ENCODE measurements at regions not wholly inside any gene's neighbourhood (a gene's known extent, or its start where the extent isn't known, plus 50 kb on each side); places are given as distances from the start of the nearest gene placed in this dataset.

DNA sequence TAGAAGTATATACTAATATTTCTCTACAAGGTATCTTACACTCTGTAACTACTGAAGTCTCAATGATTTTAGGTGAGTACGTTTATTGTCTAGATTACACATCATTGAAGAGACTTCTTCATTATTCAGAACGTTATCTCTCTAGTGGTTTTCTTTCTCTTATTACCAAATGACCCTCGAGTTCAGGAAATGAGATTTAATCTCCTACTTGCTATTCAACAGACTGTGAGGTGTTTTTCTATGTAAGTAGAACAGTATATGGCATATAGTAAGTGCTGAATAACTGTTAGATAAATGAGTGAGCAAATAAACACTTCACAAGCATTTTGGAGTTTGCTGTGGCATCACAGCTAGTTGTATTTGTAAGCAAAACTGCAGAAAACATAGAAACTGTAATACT, 947.2 kb upstream of the SLC39A10 start (continued):
- no peak for TF ChIP-seq MEIS1 (CRISPR knock-in tag; IDR thresholded peaks at IDR 0.05; ENCODE audit: borderline replicate concordance)
- TF ChIP-seq ZNF571 (tag by site-specific recombination; IDR thresholded peaks at IDR 0.05), result no peak
- TF ChIP-seq ZNF529 (tag by site-specific recombination; IDR thresholded peaks at IDR 0.05; ENCODE audit: insufficient replicate concordance), result no peak
- no peak for TF ChIP-seq ZSCAN5A (tag by site-specific recombination; IDR thresholded peaks at IDR 0.05)
- no peak for TF ChIP-seq ZBTB7A (tag by site-specific recombination; IDR thresholded peaks at IDR 0.05; ENCODE audit: low read depth)
- no peak for TF ChIP-seq ZBTB21 (tag by site-specific recombination; IDR thresholded peaks at IDR 0.05)
- no peak for TF ChIP-seq GFI1B (tag by site-specific recombination; IDR thresholded peaks at IDR 0.05)

DNA sequence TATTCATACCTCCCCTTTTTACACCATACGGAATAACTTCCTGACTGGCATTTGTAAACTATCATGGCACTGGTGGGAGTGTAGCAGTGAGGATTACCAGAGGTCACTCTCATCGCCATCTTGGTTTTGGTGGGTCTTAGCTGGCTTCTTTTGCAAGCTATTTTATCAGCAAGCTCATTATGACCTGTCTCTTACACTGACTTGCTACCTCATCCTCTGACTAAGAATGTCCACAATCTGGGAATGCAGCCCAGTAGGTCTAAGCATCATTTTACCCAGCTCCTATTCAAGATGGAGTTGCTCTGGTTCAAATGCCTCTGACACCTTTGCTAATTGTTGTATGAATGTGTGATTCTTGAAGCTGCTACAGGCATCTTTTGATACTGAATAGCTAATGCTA, 950.8 kb upstream of the SLC39A10 start:
- CTCF ChIA-PET, result interaction anchor here (0.5 kb wide), 1 partner anchor 1657 kb away, joined by 4 read pairs; no protein-coding TSS in a partner anchor
- Histone ChIP-seq H3K9me3 (ENCODE audit: control insufficient read depth, insufficient read depth, low read depth, low read length) (no peaks in the 10 kb centered on the region), H3K27ac (ENCODE audit: extremely low read depth, low read depth, low read length) (no peak overlapping the region), H3K36me3 (ENCODE audit: control insufficient read depth in 2 of 2, insufficient read depth in 1 of 2, low read length in 2 of 2) (no peaks in the 10 kb centered on the region), H3K4me3 (ENCODE audit: low read depth, low read length) (no peak overlapping the region), H3K4me1 (ENCODE audit: control insufficient read depth, insufficient read depth, low read length) (no peaks in the 10 kb centered on the region)
- TF ChIP-seq, protein P1, sequence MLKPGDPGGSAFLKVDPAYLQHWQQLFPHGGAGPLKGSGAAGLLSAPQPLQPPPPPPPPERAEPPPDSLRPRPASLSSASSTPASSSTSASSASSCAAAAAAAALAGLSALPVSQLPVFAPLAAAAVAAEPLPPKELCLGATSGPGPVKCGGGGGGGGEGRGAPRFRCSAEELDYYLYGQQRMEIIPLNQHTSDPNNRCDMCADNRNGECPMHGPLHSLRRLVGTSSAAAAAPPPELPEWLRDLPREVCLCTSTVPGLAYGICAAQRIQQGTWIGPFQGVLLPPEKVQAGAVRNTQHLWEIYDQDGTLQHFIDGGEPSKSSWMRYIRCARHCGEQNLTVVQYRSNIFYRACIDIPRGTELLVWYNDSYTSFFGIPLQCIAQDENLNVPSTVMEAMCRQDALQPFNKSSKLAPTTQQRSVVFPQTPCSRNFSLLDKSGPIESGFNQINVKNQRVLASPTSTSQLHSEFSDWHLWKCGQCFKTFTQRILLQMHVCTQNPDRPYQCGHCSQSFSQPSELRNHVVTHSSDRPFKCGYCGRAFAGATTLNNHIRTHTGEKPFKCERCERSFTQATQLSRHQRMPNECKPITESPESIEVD (tag by site-specific recombination; IDR thresholded peaks at IDR 0.05), result no peak
- TF ChIP-seq ZNF843 (tag by site-specific recombination; IDR thresholded peaks at IDR 0.05) (no peak), SALL2 (tag by site-specific recombination; IDR thresholded peaks at IDR 0.05; ENCODE audit: borderline replicate concordance) (no peak), ZNF19 (tag by site-specific recombination; IDR thresholded peaks at IDR 0.05; ENCODE audit: low read depth) (no peak), RBAK (tag by site-specific recombination; IDR thresholded peaks at IDR 0.05) (no peak), HIC1 (tag by site-specific recombination; IDR thresholded peaks at IDR 0.05) (no peak), ZSCAN18 (tag by site-specific recombination; IDR thresholded peaks at IDR 0.05) (no peak), ZNF280D (tag by site-specific recombination; IDR thresholded peaks at IDR 0.05) (no peak), BCL11A (tag by site-specific recombination; IDR thresholded peaks at IDR 0.05; ENCODE audit: low read depth) (no peak), ZNF366 (tag by site-specific recombination; conservative IDR thresholded peaks at IDR 0.05) (no peak), ZNF239 (tag by site-specific recombination; IDR thresholded peaks at IDR 0.05) (no peak), MYNN (tag by site-specific recombination; IDR thresholded peaks at IDR 0.05; ENCODE audit: borderline replicate concordance) (no peak)
- TF ChIP-seq, protein P2, sequence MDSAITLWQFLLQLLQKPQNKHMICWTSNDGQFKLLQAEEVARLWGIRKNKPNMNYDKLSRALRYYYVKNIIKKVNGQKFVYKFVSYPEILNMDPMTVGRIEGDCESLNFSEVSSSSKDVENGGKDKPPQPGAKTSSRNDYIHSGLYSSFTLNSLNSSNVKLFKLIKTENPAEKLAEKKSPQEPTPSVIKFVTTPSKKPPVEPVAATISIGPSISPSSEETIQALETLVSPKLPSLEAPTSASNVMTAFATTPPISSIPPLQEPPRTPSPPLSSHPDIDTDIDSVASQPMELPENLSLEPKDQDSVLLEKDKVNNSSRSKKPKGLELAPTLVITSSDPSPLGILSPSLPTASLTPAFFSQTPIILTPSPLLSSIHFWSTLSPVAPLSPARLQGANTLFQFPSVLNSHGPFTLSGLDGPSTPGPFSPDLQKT (IDR thresholded peaks at IDR 0.05; ENCODE audit: borderline replicate concordance, low read depth, low read length), result no peak
- TF ChIP-seq, protein P3, sequence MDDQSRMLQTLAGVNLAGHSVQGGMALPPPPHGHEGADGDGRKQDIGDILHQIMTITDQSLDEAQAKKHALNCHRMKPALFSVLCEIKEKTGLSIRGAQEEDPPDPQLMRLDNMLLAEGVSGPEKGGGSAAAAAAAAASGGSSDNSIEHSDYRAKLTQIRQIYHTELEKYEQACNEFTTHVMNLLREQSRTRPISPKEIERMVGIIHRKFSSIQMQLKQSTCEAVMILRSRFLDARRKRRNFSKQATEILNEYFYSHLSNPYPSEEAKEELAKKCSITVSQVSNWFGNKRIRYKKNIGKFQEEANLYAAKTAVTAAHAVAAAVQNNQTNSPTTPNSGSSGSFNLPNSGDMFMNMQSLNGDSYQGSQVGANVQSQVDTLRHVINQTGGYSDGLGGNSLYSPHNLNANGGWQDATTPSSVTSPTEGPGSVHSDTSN (CRISPR knock-in tag; IDR thresholded peaks at IDR 0.05), result no peak
- POLR2A ChIA-PET, result no interaction called here
